Mesenchymal stem cell (in vitro differentiated cells and primary cell): ENCODE measurements at regions not wholly inside any gene's neighbourhood (a gene's known extent, or its start where the extent isn't known, plus 50 kb on each side); places are given as distances from the start of the nearest gene placed in this dataset.

Source experiments
- DNase-seq: peaks from one replicate; pipeline ENCODE4 v3.0.0-alpha.2; 2013
- H2AFZ ChIP-seq: one replicate; pipeline ENCODE4 v1.6.1; 2013; ENCODE audit warnings: low read depth, mild to moderate bottlenecking, control low read depth, inconsistent platforms, low read length, moderate library complexity
- H2AK5ac ChIP-seq: 2 replicates; pipeline ENCODE4 v1.6.1; 2013; ENCODE audit warnings: low read length, moderate library complexity, mild to moderate bottlenecking, inconsistent platforms; ENCODE audit not compliant: severe bottlenecking
- H2BK120ac ChIP-seq: one replicate; pipeline ENCODE4 v1.6.1; 2013; ENCODE audit warnings: low read depth, mild to moderate bottlenecking, inconsistent platforms, low read length, moderate library complexity
- H2BK12ac ChIP-seq, 2 experiments: one replicate each; pipeline ENCODE4 v1.6.1; 2013; ENCODE audit warnings: inconsistent platforms in 2 of 2, low read length in 2 of 2, mild to moderate bottlenecking in 2 of 2, moderate library complexity in 2 of 2, control low read depth in 1 of 2
- H2BK15ac ChIP-seq: one replicate; pipeline ENCODE4 v1.6.1; 2013; ENCODE audit warnings: mild to moderate bottlenecking, low read depth, inconsistent platforms; ENCODE audit not compliant: poor library complexity, severe bottlenecking
- H2BK5ac ChIP-seq: 2 replicates; pipeline ENCODE4 v1.6.1; 2013; ENCODE audit warnings: low read depth, mild to moderate bottlenecking, low read length, control low read depth, inconsistent platforms; ENCODE audit not compliant: poor library complexity, severe bottlenecking
- H3K14ac ChIP-seq, 2 experiments: one replicate each; pipeline ENCODE4 v1.6.1; 2013; ENCODE audit warnings: inconsistent platforms in 2 of 2, low read length in 2 of 2, control low read depth in 1 of 2, mild to moderate bottlenecking in 1 of 2, moderate library complexity in 1 of 2
- H3K18ac ChIP-seq, 2 experiments: one replicate each; pipeline ENCODE4 v1.6.1; 2013; ENCODE audit warnings: inconsistent platforms in 2 of 2, low read length in 2 of 2, control low read depth in 1 of 2, low read depth in 1 of 2, mild to moderate bottlenecking in 1 of 2
- H3K23ac ChIP-seq, 2 experiments: one replicate each; pipeline ENCODE4 v1.6.1; 2013; ENCODE audit warnings: inconsistent platforms in 2 of 2, low read length in 2 of 2, mild to moderate bottlenecking in 2 of 2, moderate library complexity in 2 of 2, control low read depth in 1 of 2
- H3K27ac ChIP-seq: 2 replicates; pipeline ENCODE4 v1.5.1; 2013; ENCODE audit warnings: mild to moderate bottlenecking, moderate library complexity, low read length, control low read depth, inconsistent platforms; ENCODE audit not compliant: poor library complexity, severe bottlenecking
- H3K27me3 ChIP-seq, 2 experiments: 2 replicates each; pipeline versions ENCODE4 v1.6.1 to v1.7.0; 2013; ENCODE audit warnings: low read length in 2 of 2, mild to moderate bottlenecking in 2 of 2, moderate library complexity in 2 of 2, control low read depth in 1 of 2, inconsistent platforms in 1 of 2; ENCODE audit not compliant: control insufficient read depth in 1 of 2, insufficient read depth in 1 of 2
- H3K36me3 ChIP-seq, 2 experiments: 2 replicates each; pipeline versions ENCODE4 v1.6.1 to v1.7.0; 2013; ENCODE audit warnings: low read length in 2 of 2, control low read depth in 1 of 2, inconsistent platforms in 1 of 2, low read depth in 1 of 2, mild to moderate bottlenecking in 1 of 2; ENCODE audit not compliant: insufficient read depth in 2 of 2, control insufficient read depth in 1 of 2
- H3K4ac ChIP-seq, 2 experiments: one replicate each; pipeline ENCODE4 v1.6.1; 2013; ENCODE audit warnings: inconsistent platforms in 2 of 2, low read length in 2 of 2, mild to moderate bottlenecking in 2 of 2, moderate library complexity in 2 of 2, control low read depth in 1 of 2, low read depth in 1 of 2
- H3K4me1 ChIP-seq: 2 replicates; pipeline ENCODE4 v1.6.1; 2013; ENCODE audit warnings: low read depth, low read length, control low read depth; ENCODE audit not compliant: control insufficient read depth, insufficient read depth
- H3K4me2 ChIP-seq: 2 replicates; pipeline ENCODE4 v1.6.1; 2013; ENCODE audit warnings: low read length, mild to moderate bottlenecking, inconsistent platforms; ENCODE audit not compliant: poor library complexity, severe bottlenecking
- H3K4me3 ChIP-seq, 2 experiments: 2 replicates each; pipeline versions ENCODE4 v1.5.1 to v1.7.0; 2013; ENCODE audit warnings: low read length in 2 of 2, mild to moderate bottlenecking in 2 of 2, control low read depth in 1 of 2, low read depth in 1 of 2; ENCODE audit not compliant: insufficient read depth in 1 of 2
- H3K79me1 ChIP-seq: replicated peaks from 2 replicates; pipeline ENCODE4 v1.6.1; 2013; ENCODE audit warnings: mild to moderate bottlenecking, control low read depth, low read length, inconsistent platforms; ENCODE audit not compliant: poor library complexity, severe bottlenecking
- H3K9ac ChIP-seq: 2 replicates; pipeline ENCODE4 v1.7.0; 2013; ENCODE audit warnings: mild to moderate bottlenecking, low read length, moderate library complexity
- H3K9me3 ChIP-seq: 2 replicates; pipeline ENCODE4 v1.7.0; 2013; ENCODE audit warnings: mild to moderate bottlenecking, low read length; ENCODE audit not compliant: control insufficient read depth
- H4K8ac ChIP-seq: one replicate; pipeline ENCODE4 v1.6.1; 2013; ENCODE audit warnings: inconsistent platforms, mild to moderate bottlenecking, low read length, moderate library complexity
- H4K91ac ChIP-seq: one replicate; pipeline ENCODE4 v1.6.1; 2013; ENCODE audit warnings: mild to moderate bottlenecking, low read length, inconsistent platforms
- WGBS: methylation state at CpG from one replicate; pipeline ENCODE4 v1.1.7; 2013; ENCODE audit warnings: mixed read lengths; 5-methylcytosine and 5-hydroxymethylcytosine counted together

DNA sequence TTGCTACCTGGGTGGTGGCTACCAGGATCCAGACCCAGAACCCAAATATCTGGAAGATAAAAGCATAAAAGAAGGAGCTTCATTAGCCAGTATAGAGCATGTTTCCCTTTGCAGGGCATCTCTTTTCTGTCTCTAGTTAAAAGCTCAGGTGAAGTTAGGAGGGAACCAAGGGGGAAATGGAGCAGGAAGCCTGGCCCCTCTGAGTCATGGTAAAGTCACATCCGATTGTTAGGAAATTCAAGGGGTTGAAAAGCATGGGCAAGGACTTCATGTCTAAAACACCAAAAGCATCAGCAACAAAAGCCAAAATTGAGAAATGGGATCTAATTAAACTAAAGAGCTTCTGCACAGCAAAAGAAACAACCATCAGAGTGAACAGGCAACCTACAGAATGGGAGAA lies 126.9 kb downstream of the RPIA start:
- Histone ChIP-seq H3K4me1 (no peaks in the 10 kb centered on the region), H3K4ac (no peak overlapping the region), H3K18ac (no peak overlapping the region), H3K9ac (no peak overlapping the region), H3K14ac (no peak overlapping the region), H2BK12ac (no peak overlapping the region), H2BK15ac (no peak overlapping the region), H2AK5ac (no peak overlapping the region), H3K79me1 (no peaks in the 10 kb centered on the region), H3K23ac (no peak overlapping the region), H3K27me3 (no peaks in the 10 kb centered on the region), H2BK5ac (no peak overlapping the region), H2AFZ (no peak overlapping the region), H2BK120ac (no peak overlapping the region), H3K4me2 (no peak overlapping the region), H3K36me3 (no peaks in the 10 kb centered on the region), H3K9me3 (peaks cover 9% of the 10 kb centered on the region), H3K4me3 (no peak overlapping the region), H3K27ac (no peak overlapping the region), H4K91ac (no peak overlapping the region), H4K8ac (no peak overlapping the region)
- 86% methylated on average over 1 of the region's 1 CpG for WGBS
- no peak for DNase-seq

DNA sequence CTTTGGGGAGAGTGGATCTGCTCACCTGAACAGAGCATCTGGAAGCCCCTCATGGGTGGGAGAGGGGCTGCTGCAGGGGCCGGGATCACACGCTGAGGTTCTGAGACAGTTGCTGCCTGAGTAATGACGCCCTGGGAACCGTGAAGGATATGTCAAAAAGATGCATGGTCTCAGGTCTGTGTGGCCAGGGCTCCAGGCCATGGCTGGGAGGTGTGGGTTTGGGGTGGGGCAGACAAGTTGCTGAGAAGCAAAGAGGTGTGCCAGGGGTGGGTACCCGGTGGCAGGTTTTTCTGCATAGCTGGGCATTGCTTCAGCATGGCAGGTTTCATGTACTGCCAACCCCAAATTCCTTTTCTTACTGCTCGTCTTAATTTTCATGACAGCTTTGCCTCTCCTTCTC lies 133.5 kb downstream of the RPIA start:
- Histone ChIP-seq H4K8ac (no peak overlapping the region), H3K36me3 (no peaks in the 10 kb centered on the region), H3K23ac (no peak overlapping the region), H2BK5ac (no peak overlapping the region), H3K4me1 (no peaks in the 10 kb centered on the region), H2AK5ac (no peak overlapping the region), H3K9ac (no peak overlapping the region), H3K27me3 (no peaks in the 10 kb centered on the region), H3K14ac (no peak overlapping the region), H4K91ac (no peak overlapping the region), H2BK12ac (no peak overlapping the region), H2AFZ (no peak overlapping the region), H3K79me1 (no peaks in the 10 kb centered on the region), H3K27ac (no peak overlapping the region), H2BK15ac (no peak overlapping the region), H2BK120ac (no peak overlapping the region), H3K4ac (no peak overlapping the region), H3K18ac (no peak overlapping the region), H3K4me2 (no peak overlapping the region), H3K4me3 (no peak overlapping the region), H3K9me3 (no peaks in the 10 kb centered on the region)
- 67% methylated on average over 6 of the region's 6 CpGs for WGBS
- DNase-seq = no peak

DNA sequence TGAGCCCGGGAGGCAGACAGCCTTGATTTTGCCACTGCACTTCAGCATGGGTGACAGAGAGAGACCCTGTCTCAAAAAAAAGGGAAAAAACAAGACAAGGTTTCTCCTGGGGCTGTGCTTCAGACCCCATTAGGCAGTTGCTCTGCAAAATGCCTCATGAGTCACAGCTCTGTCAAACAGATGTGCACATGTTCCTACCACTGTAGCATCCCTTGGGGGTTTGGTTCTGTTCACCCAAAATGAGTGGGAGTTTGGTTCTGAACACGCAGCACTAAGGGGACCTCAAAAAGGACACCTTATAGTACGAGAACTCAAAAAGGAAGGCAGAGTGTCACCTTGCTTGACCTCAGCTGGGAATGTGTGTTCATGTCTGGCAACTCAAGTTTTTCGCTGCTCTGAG lies 134.9 kb downstream of the RPIA start:
- H3K4me1 ChIP-seq = no peaks in the 10 kb centered on the region
- H3K36me3 ChIP-seq = no peaks in the 10 kb centered on the region
- H3K4me2 ChIP-seq = no peak overlapping the region
- H2BK120ac ChIP-seq = no peak overlapping the region
- H4K8ac ChIP-seq = no peak overlapping the region
- H3K23ac ChIP-seq = no peak overlapping the region
- H3K4ac ChIP-seq = no peak overlapping the region
- H4K91ac ChIP-seq = no peak overlapping the region
- no peak overlapping the region for H2BK5ac ChIP-seq
- whole genome bisulfite sequencing = 59% methylated on average over 4 of the region's 4 CpGs
- H3K27ac ChIP-seq = no peak overlapping the region
- H3K4me3 ChIP-seq = no peak overlapping the region
- no peak overlapping the region for H2BK15ac ChIP-seq
- no peaks in the 10 kb centered on the region for H3K79me1 ChIP-seq
- H2BK12ac ChIP-seq = no peak overlapping the region
- DNase-seq = no peak
- no peak overlapping the region for H3K14ac ChIP-seq
- no peak overlapping the region for H3K18ac ChIP-seq
- no peak overlapping the region for H2AFZ ChIP-seq
- H3K9me3 ChIP-seq = no peaks in the 10 kb centered on the region
- H3K27me3 ChIP-seq = no peaks in the 10 kb centered on the region
- H3K9ac ChIP-seq = no peak overlapping the region
- H2AK5ac ChIP-seq = no peak overlapping the region

DNA sequence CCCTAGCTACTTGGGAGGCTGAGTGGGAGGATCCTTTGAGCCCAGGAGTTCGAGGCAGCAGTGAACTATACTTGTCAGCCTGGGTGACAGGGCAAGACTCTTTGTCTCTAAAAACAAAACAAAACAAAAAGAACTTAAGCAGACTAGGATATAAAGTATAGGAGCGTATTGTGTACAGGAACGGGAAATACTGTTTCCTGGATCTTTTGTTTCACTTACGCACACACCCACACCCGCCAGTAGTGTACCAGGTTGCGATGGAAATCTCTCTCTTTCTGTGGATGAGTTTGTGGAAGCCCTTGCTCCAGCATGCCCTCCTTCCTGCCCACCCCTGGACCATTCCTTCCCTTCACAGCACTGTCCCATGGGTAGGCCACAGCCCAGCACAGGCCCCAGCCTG lies 136.3 kb downstream of the RPIA start:
- no peaks in the 10 kb centered on the region for H3K4me1 ChIP-seq
- H2BK5ac ChIP-seq = no peak overlapping the region
- H2AK5ac ChIP-seq = no peak overlapping the region
- no peak overlapping the region for H3K18ac ChIP-seq
- H4K8ac ChIP-seq = no peak overlapping the region
- no peak overlapping the region for H3K4me2 ChIP-seq
- H3K14ac ChIP-seq = no peak overlapping the region
- no peaks in the 10 kb centered on the region for H3K27me3 ChIP-seq
- H2BK12ac ChIP-seq = no peak overlapping the region
- no peak overlapping the region for H3K27ac ChIP-seq
- H3K9me3 ChIP-seq = no peaks in the 10 kb centered on the region
- no peak overlapping the region for H2BK15ac ChIP-seq
- H3K79me1 ChIP-seq = no peaks in the 10 kb centered on the region
- H2BK120ac ChIP-seq = no peak overlapping the region
- no peak overlapping the region for H3K9ac ChIP-seq
- no peaks in the 10 kb centered on the region for H3K36me3 ChIP-seq
- WGBS = 87% methylated on average over 5 of the region's 6 CpGs
- no peak overlapping the region for H3K4ac ChIP-seq
- no peak for DNase-seq
- H3K23ac ChIP-seq = no peak overlapping the region
- H3K4me3 ChIP-seq = no peak overlapping the region
- H4K91ac ChIP-seq = no peak overlapping the region
- no peak overlapping the region for H2AFZ ChIP-seq
